GM15510 (cell line): ENCODE measurements at regions not wholly inside any gene's neighbourhood (a gene's known extent, or its start where the extent isn't known, plus 50 kb on each side); places are given as distances from the start of the nearest gene placed in this dataset.

Source experiments
- POLR2A ChIP-seq: IDR thresholded peaks from 3 replicates; pipeline ENCODE4 v1.6.1; 2011; ENCODE audit warnings: borderline replicate concordance; ENCODE audit not compliant: insufficient read length; ENCODE audit errors: extremely low read depth

DNA sequence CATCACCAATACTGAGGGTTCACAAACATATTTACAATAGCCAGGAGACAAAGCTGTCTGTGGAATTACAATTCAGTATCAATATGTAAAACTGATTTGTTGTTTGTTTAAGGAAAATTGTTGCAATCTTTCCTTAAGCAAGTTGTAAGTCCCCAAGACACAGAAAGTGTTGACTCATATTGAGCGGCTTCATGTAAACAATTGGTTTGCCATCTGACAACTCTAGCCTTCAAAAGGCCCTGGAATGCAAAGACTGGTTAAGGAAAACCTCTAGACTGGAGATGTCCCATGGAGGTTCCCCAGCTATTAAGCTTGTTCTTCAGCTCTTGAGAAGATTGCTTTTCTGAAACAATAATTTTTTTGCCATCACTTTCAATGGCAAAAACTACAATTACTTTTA, 283.7 kb upstream of the PROK2 start:
- TF ChIP-seq POLR2A: no peak

DNA sequence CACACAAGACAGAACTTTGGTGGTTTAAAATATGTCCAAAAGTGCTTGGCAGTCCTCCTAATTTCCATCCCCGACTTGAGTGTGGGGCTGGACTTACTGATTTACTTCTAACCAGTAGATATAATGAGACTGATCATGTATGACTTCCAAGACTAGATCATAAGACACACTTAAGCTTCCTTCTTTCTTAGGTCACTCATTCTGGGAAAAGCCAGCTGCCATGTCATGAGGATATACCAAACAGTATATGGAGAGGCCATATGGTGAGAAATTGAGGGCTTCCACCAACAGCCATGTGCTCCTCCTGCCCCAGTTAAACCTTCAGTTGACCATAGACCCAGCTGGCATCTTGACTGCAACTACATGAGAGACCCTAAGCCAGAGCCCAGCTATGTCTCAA, 282.8 kb upstream of the PROK2 start:
- no peak for TF ChIP-seq POLR2A

DNA sequence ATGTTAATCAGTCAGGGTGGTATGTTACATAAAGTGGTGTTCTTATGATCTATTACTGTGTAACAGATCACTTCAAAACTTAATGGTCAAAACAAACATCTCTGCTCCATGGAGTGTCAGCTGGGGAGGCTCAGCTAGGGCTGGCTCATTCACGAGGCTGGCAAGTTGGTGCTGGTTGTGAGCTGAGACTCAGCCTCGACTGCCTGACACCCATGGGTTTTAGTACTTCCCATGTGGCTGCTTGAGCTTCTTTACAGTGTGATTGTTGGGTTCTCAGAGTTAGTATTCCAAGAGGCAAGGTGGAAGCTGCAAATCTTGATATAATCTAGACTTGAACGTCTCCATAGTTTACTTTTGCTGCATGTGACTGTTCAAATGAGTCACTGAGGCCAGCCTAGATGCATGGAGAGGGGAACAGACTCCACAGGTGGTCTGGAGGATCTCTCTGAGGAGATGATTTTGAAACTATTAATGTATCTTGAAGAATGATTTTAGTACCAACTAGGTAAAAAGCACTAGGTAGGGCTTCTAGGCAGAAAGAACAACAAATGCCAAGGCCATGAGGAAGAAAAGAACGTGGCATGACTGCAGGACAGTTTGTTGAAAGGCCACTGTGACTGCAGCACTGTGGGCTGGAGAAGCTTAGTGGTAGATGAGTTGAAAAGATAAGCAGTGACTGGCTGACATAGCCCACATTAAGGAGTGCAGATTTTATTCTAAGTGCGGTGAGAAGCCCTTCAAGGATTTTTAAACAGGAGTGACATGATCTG, 281.1 kb upstream of the PROK2 start:
- TF ChIP-seq POLR2A: no peak

DNA sequence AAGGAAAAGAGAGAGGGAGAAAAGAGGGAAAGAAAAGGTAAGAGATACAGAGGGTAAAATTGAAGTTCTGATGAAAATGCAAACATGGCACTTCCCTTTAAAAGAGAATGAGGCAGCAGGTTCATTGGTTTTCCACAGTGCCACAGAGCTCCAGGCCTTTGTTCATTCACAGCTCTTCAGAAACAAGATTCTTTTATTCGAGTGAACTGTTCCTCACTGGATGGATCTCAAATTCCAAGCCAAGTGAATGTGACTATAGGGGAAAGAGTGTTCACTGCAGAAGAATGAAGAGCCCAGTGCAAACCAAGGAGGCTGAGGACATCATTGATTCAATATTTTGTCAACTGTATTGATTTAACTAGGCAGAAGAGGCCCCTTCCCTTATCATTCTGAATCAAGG, 280.3 kb upstream of the PROK2 start:
- no peak for TF ChIP-seq POLR2A

DNA sequence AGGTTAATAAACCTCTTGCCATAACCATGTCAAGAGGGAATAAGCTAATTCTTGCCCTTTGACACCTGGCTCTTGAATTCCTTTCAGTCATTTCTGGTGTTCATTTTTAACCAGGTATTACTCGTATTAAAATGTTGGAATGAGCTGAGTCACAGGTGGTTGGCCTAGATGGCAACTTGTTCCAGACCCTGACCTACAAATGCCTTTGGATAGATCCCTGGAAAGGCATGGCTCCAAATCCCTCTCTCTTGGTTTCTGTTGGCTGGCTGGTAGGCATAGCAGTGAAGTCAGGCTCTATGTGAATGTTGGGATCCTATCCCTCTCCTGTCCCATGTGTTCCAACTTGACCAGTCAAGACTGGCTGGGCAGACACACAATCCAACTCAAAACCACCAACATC, 277.1 kb upstream of the PROK2 start:
- TF ChIP-seq POLR2A: no peak

DNA sequence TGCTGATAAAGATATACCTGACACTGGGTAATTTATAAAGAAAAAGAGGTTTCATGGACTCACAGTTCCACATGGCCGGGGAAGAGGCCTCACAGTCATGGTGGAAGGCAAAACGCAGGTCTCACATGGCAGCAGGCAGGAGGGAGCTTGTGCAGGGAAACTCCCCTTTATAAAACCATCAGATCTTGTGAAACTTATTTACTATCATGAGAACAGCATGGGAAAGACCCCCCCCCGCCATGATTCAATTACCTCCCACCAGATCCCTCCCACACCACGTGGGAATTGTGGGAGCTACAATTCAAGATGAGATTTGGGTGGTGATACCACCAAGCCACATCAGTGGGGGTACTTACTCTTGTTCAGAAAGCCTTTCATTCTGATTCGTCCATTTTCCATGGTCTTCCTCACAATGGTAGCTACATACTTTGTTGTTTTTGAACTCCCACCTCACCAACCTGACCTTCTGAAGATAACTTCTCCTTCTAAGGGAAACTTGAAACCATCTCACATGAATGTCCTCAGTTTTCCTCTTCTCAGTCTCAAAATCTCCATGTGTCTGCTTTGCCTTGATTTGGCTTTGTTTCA, 275.6 kb upstream of the PROK2 start:
- no peak for TF ChIP-seq POLR2A

DNA sequence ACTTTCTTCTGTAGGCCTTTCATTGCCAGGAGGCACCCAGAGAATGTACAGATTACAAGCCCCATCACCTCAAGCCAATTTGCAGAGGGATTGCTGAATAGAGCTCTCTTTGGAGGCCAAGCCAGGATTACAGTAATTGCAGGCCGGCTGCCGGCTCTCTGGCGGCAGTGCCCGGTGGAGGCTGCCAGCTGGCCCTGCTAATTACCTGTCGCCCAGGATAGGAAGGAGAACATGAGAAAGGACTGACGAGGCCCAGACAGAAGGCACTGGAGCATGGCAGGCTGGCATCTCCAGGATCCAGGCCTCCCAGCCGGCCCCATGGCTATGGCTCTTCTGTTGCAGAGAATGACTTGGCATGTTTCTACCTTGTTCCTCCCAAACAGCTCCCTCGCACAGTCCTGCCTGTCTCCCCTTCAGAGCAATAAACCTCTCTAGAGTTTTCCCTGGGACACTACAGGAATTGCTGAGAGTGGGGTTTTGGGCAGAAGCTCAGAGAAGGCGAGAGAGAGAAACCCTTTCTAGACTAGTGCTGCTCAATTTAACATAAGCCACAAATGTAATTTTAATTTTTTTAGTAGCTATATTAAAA, 273.6 kb upstream of the PROK2 start:
- no peak for TF ChIP-seq POLR2A

DNA sequence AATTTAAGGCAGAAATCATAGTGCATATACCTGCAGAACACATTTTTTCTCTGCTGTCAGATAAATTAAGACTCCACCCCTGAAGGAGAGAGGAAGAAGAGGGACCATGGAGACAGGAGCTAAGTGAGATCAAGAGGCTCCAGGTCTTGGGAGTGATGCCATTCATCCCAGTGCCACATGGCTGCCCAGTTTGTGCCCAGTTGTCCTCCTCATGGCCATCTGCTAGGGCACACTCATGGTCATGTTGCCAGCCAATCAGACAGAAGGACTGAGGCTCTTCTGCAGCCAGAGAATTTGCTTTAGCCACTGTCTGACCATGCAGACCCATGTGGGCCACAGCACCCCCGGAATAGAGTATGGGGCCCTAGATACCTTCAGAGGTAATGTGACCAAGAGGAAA, 270.5 kb upstream of the PROK2 start:
- TF ChIP-seq POLR2A: no peak

DNA sequence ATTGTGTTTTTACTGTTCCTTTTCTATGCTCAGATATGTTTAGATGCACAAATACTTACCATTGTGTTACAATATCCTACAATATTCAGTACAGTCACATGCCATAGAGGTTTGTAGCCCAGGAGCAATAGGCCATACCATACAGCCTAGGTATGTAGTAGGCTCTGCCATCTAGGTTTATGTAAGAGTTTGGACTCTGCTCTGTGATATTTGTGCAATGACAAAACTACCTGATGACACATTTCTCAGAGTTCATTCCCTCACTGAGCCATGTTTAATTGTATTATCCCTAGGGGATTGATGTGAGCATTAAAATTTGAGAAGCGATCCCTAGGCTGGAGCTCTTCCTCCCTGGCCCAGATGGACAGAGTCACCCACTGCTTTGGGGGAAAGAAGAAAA, 270.0 kb upstream of the PROK2 start:
- TF ChIP-seq POLR2A: no peak

DNA sequence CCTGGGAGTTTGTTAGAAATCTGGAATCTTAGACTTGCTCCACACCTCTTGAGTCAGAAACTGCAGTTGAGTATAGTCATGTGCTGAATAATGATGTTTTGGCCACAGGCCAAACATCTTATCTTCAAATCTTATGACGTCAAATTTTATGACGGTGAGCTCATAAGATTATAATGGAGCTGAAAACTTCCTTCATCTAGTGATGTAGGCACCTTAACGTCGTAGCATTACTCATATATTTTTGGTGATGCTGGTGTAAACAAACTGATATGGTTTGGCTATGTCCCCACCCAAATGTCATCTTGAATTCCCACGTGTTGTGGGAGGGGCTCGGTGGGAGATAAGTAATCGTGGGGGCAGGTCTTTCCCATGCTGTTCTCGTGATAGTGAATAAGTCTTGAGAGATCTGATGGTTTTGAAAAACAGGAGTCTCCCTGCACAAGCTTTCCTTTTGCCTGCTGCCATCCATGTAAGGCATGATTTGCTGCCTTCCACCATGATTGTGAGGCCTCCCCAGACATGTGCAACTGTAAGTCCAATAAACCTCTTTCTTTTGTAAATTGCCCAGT, 268.0 kb upstream of the PROK2 start:
- TF ChIP-seq POLR2A: no peak

DNA sequence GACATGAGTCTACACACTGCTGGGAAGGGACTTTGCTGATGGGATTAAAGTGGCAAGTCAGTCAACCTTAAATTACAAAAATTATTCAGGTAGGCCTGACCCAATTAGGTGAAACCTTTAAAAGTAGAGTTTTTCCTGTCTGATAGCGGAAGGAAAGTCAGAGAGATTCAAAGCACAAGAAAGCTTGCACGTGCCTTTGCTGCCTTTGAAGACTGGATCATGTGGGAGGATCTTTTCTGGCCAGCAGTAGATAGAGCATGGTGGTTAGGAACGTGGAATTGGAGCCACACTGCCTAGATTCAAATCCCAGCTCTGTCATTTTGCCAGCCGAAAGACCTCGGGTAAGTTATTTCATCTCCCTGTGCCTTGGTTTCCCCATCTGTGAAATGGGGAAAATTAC, 265.8 kb upstream of the PROK2 start:
- no peak for TF ChIP-seq POLR2A

DNA sequence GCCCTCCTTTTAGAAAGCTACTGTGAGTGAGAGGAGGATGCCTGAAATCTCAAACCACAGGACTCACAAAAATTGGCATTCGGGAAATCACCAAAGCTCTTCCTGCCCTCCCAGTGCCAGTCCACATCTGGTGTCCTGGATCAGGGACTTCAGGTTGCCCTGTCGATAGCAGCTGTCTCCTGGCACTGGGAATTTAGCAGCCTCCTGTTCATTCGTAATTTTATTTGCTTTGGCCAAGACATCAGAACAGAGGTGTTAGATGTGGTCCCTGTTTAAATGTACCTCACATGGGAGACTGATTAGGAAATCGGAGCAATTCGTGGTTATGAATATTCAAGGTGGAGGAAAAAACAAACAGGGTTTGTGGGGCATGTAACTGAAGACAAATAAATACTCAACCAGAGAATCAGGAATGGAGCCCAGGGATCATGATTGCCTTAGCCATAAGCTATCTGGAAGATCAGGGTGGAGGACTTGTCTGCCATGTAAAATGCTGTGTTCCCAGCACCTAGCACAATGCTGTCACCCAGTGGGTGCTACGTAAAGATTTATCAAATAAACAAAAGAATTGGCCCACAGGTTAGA, 265.2 kb upstream of the PROK2 start:
- no peak for TF ChIP-seq POLR2A

DNA sequence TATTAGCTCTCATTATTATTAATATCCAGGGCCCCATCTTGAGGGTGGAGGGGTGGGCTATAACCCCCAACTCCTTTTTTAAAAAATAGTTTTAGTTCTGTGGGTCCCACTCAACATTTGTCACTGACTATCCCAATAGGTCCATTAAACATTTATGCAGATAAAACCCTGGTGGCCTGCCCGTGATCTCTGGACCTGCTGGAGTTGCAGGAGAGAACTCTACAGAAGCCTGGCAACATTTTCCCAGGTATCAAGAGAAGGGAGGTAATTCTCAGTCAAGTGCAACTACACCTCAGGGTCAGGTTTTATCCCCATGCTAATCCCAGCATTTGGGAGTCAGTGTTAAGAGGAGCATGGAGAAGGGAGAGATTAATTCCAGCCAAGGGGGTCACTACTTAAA, 264.4 kb upstream of the PROK2 start:
- no peak for TF ChIP-seq POLR2A

DNA sequence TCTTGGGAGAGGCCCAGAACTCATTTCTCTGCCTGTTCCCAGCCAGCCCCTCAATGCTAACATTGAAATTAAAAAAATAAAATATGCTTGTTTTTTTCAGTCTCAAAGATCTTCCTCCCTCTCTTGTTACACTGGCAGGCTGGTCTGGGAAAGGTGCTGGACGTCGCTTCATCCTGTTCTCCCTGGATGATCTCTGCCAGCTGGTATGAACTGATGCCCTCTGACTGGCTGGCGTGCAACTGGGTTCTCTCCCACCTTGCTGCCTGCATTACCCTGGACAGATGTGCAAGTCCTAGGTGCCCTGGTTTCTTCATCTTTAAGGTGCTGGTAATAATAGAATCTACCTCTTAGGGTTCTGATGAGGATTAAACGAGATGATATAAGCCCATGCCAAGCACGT, 263.9 kb upstream of the PROK2 start:
- no peak for TF ChIP-seq POLR2A

DNA sequence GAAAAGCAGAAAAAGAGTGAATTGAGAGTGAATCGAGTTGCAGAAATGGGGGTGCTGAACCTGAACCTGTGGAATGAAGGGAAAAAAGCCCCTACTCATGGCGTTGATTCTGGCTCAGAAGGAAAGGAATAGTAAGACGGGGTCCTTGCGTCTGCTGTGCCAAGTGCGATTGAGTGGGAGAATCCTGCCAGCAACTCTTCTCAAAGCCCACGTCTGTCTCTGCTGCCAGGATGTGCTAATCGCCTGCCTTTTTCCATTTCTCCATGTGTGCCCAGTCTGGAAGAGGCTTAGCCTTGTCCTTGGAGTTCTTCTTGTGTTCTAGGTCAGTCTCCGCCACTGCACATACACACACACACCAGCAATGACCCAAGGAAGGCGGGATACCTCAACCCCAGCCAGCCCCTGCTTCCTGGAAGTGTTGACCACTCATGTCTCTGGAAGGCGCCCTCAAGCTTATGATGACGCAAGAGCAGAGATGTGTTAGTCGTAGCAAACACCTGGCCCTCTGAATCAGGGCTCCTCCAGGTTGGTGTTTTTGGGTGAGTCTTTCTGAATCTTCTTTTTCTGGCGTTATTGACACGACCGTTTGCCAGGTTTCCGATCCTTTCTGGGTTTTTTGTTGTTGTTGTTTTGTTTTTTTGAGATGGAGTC, 262.4 kb upstream of the PROK2 start:
- no peak for TF ChIP-seq POLR2A
